ENCODE measurements at regions not wholly inside any gene's neighbourhood (a gene's known extent, or its start where the extent isn't known, plus 50 kb on each side); places are given as distances from the start of the nearest gene placed in this dataset.

- ChIA-PET POLR2A (no interaction called here), CTCF (ENCODE audit: low intra/inter-chr PET ratio) (no interaction called here)
- no peaks in the 10 kb centered on the region for H3K9me1 ChIP-seq (ENCODE audit: control insufficient read depth, insufficient read depth, low read length)
- H3K4me1 ChIP-seq (replicated peaks in 1 of 2; ENCODE audit: control insufficient read depth in 2 of 2, insufficient read depth in 2 of 2, low read length in 2 of 2) = no peaks in the 10 kb centered on the region
- intact Hi-C loops (cut with micrococcal nuclease) (no loop called here), in situ Hi-C loops (cut with MboI) (no loop called here)
- DNase-seq (ENCODE audit: extremely low read depth in 1 of 4, low spot score in 3 of 4) (no peak), ATAC-seq (no peak), FAIRE-seq (no peak)
- 0% methylated on average over 3 of the region's 3 CpGs for WGBS (ENCODE audit: insufficient coverage, low coverage, missing lambda C conversion rate)
- no TSS peak for BruUV-seq (replicated peaks)
- no peaks in the 10 kb centered on the region for H4K20me1 ChIP-seq (replicated peaks; ENCODE audit: control insufficient read depth, insufficient read depth, low read length)
- no peak overlapping the region for H2AFZ ChIP-seq (ENCODE audit: low read depth, low read length)
- no peak overlapping the region for H3K4me3 ChIP-seq
- H3K79me2 ChIP-seq (ENCODE audit: control insufficient read depth, insufficient read depth, low read length) = no peaks in the 10 kb centered on the region
- H3K27me3 ChIP-seq (ENCODE audit: control insufficient read depth in 2 of 2, insufficient read depth in 2 of 2, low read length in 2 of 2) = no peaks in the 10 kb centered on the region
- H3K27ac ChIP-seq (ENCODE audit: extremely low read depth, low read depth, low read length) = no peak overlapping the region
- TF ChIP-seq CCNT2 (IDR thresholded peaks at IDR 0.05; ENCODE audit: borderline replicate concordance, extremely low read depth, insufficient read length, low read depth, low read length) = no peak
- no peak for TF ChIP-seq THRAP3 (IDR thresholded peaks at IDR 0.05; ENCODE audit: borderline replicate concordance)
- TF ChIP-seq KDM1A (IDR thresholded peaks at IDR 0.05) = no peak
- no peak for TF ChIP-seq ZNF197 (CRISPR knock-in tag; IDR thresholded peaks at IDR 0.05; ENCODE audit: low read depth)
- no peak for TF ChIP-seq MITF (IDR thresholded peaks at IDR 0.05)
- TF ChIP-seq ETS2 (tag; IDR thresholded peaks at IDR 0.05; ENCODE audit: borderline replicate concordance, poor library complexity, severe bottlenecking) = no peak
- no peak for TF ChIP-seq L3MBTL2 (IDR thresholded peaks at IDR 0.05)
- no peak for TF ChIP-seq ZNF121 (CRISPR knock-in tag; conservative IDR thresholded peaks at IDR 0.05)
- no peak for TF ChIP-seq HMG20A (CRISPR knock-in tag; conservative IDR thresholded peaks at IDR 0.05)
- no peak for TF ChIP-seq POLR2B (IDR thresholded peaks at IDR 0.05; ENCODE audit: low read depth, partially characterized antibody)
- no peak for TF ChIP-seq HNRNPL (IDR thresholded peaks at IDR 0.05; ENCODE audit: low read depth, low read length)
- no peaks in the 10 kb centered on the region for H3K36me3 ChIP-seq (ENCODE audit: control insufficient read depth, insufficient read depth, low read length)
- peaks cover under 1% of the 10 kb centered on the region; the same call in 1 of the 2 replicates for H3K9me3 ChIP-seq (replicated peaks; ENCODE audit: control insufficient read depth, insufficient read depth, low read depth, low read length)
- no peak overlapping the region for H3K4me2 ChIP-seq (ENCODE audit: insufficient read depth, low read length)
- no peak overlapping the region for H3K9ac ChIP-seq (ENCODE audit: insufficient read depth in 1 of 2, low read depth in 2 of 2, low read length in 2 of 2)
These were observed 533.1 kb downstream of the OTOL1 start for GRCh38 chr3:162029736-162030135.
